ENCODE measurements at regions not wholly inside any gene's neighbourhood (a gene's known extent, or its start where the extent isn't known, plus 50 kb on each side); places are given as distances from the start of the nearest gene placed in this dataset.

GRCh38 chr2:12852135-12852534 lies 135.4 kb downstream of the TRIB2 start:
- no peak for TF ChIP-seq CTCF (IDR thresholded peaks at IDR 0.05; ENCODE audit: low read length)
- no peaks in the 10 kb centered on the region for H3K79me2 ChIP-seq (ENCODE audit: low read length)
- no peak overlapping the region for H3K4me2 ChIP-seq (ENCODE audit: low read depth, low read length)
- H4K20me1 ChIP-seq (ENCODE audit: insufficient read depth, low read length): no peaks in the 10 kb centered on the region
- no peaks in the 10 kb centered on the region for H3K27me3 ChIP-seq (replicated peaks; ENCODE audit: insufficient read depth, low read length)
- H3K4me3 ChIP-seq (ENCODE audit: low read length): no peak overlapping the region
- no peak overlapping the region for H3K27ac ChIP-seq (ENCODE audit: low read length)
- peaks cover 6% of the 10 kb centered on the region; the same call in 1 of the 2 replicates for H3F3A ChIP-seq (ENCODE audit: insufficient read depth, low read length)
- H3K9ac ChIP-seq (ENCODE audit: low read length): no peak overlapping the region
- no peaks in the 10 kb centered on the region for H3K36me3 ChIP-seq (replicated peaks; ENCODE audit: insufficient read depth, low read length)
- H3K4me1 ChIP-seq (ENCODE audit: low read length): peaks cover 19% of the 10 kb centered on the region
- no peak for DNase-seq
- no peak overlapping the region for H2AFZ ChIP-seq (ENCODE audit: low read length)
- H3K9me2 ChIP-seq (replicated peaks; ENCODE audit: insufficient read depth, low read length): no peaks in the 10 kb centered on the region
- H3K9me3 ChIP-seq (replicated peaks; ENCODE audit: insufficient read depth, low read length): no peaks in the 10 kb centered on the region

- no peak for DNase-seq
- Histone ChIP-seq H3K4me1 (ENCODE audit: low read length) (peaks cover 35% of the 10 kb centered on the region), H3K4me2 (ENCODE audit: low read depth, low read length) (no peak overlapping the region), H3K79me2 (ENCODE audit: low read length) (no peaks in the 10 kb centered on the region), H3F3A (ENCODE audit: insufficient read depth, low read length) (peaks cover 9% of the 10 kb centered on the region; the same call in 1 of the 2 replicates), H3K9ac (ENCODE audit: low read length) (no peak overlapping the region), H3K9me2 (replicated peaks; ENCODE audit: insufficient read depth, low read length) (no peaks in the 10 kb centered on the region), H2AFZ (ENCODE audit: low read length) (no peak overlapping the region), H3K27me3 (replicated peaks; ENCODE audit: insufficient read depth, low read length) (no peaks in the 10 kb centered on the region), H3K27ac (ENCODE audit: low read length) (no peak overlapping the region), H3K4me3 (ENCODE audit: low read length) (no peak overlapping the region), H3K36me3 (replicated peaks; ENCODE audit: insufficient read depth, low read length) (no peaks in the 10 kb centered on the region), H4K20me1 (ENCODE audit: insufficient read depth, low read length) (no peaks in the 10 kb centered on the region), H3K9me3 (replicated peaks; ENCODE audit: insufficient read depth, low read length) (no peaks in the 10 kb centered on the region)
- TF ChIP-seq EZH2 (optimal IDR thresholded peaks at IDR 0.05; ENCODE audit: low read depth, low read length) (no peak), EZH2phosphoT487 (IDR thresholded peaks at IDR 0.05; ENCODE audit: low read length) (no peak), CTCF (IDR thresholded peaks at IDR 0.05; ENCODE audit: low read length) (no peak)
Measured at GRCh38 chr2:12854001-12854530, 137.3 kb downstream of the TRIB2 start.

GRCh38 chr2:12855508-12855907 lies 138.8 kb downstream of the TRIB2 start:
- no peaks in the 10 kb centered on the region for H3K27me3 ChIP-seq (replicated peaks; ENCODE audit: insufficient read depth, low read length)
- H3K4me2 ChIP-seq (ENCODE audit: low read depth, low read length): no peak overlapping the region
- peaks cover 9% of the 10 kb centered on the region; the same call in 1 of the 2 replicates for H3F3A ChIP-seq (ENCODE audit: insufficient read depth, low read length)

More at GRCh38 chr2:12855508-12855907, 138.8 kb downstream of the TRIB2 start:
- Histone ChIP-seq H3K4me3 (ENCODE audit: low read length) (no peak overlapping the region), H3K4me1 (ENCODE audit: low read length) (peaks cover 35% of the 10 kb centered on the region), H2AFZ (ENCODE audit: low read length) (no peak overlapping the region), H3K79me2 (ENCODE audit: low read length) (no peaks in the 10 kb centered on the region), H3K36me3 (replicated peaks; ENCODE audit: insufficient read depth, low read length) (no peaks in the 10 kb centered on the region), H4K20me1 (ENCODE audit: insufficient read depth, low read length) (no peaks in the 10 kb centered on the region), H3K9me2 (replicated peaks; ENCODE audit: insufficient read depth, low read length) (no peaks in the 10 kb centered on the region), H3K9ac (ENCODE audit: low read length) (no peak overlapping the region), H3K27ac (ENCODE audit: low read length) (no peak overlapping the region), H3K9me3 (replicated peaks; ENCODE audit: insufficient read depth, low read length) (no peaks in the 10 kb centered on the region)
- TF ChIP-seq EZH2phosphoT487 (IDR thresholded peaks at IDR 0.05; ENCODE audit: low read length) (no peak), EZH2 (optimal IDR thresholded peaks at IDR 0.05; ENCODE audit: low read depth, low read length) (no peak), CTCF (IDR thresholded peaks at IDR 0.05; ENCODE audit: low read length) (no peak)
- DNase-seq: peak; percentile 49
